Thymus (tissue), 11 donors: ENCODE measurements at regions not wholly inside any gene's neighbourhood (a gene's known extent, or its start where the extent isn't known, plus 50 kb on each side); places are given as distances from the start of the nearest gene placed in this dataset.

Experiments
- DNase-seq, 9 donors: peaks; one replicate each; pipeline ENCODE4 v3.0.0-alpha.2; 2013; ENCODE audit warnings: low spot score in 9 of 9, low read depth in 6 of 9, missing footprints in 1 of 9
- H3K27ac ChIP-seq, 2 donors: one replicate each; pipeline ENCODE4 v1.5.1; 2013; ENCODE audit warnings: control low read depth in 1 of 2, low read depth in 1 of 2, low read length in 1 of 2, mild to moderate bottlenecking in 1 of 2, moderate library complexity in 1 of 2
- H3K27me3 ChIP-seq, 2 donors: one replicate each; pipeline ENCODE4 v1.5.1; 2013; ENCODE audit warnings: low read length in 1 of 2; ENCODE audit not compliant: control insufficient read depth in 2 of 2, insufficient read depth in 1 of 2
- H3K36me3 ChIP-seq, 2 donors: one replicate each; pipeline ENCODE4 v1.5.1; 2013; ENCODE audit warnings: low read length in 1 of 2, mild to moderate bottlenecking in 1 of 2, moderate library complexity in 1 of 2; ENCODE audit not compliant: control insufficient read depth in 2 of 2, insufficient read depth in 2 of 2
- H3K4me1 ChIP-seq, 2 donors: one replicate each; pipeline ENCODE4 v1.5.1; 2013; ENCODE audit warnings: low read length in 2 of 2; ENCODE audit not compliant: control insufficient read depth in 2 of 2, insufficient read depth in 2 of 2
- H3K4me3 ChIP-seq, 2 donors: one replicate each; pipeline ENCODE4 v1.5.1; 2013; ENCODE audit warnings: low read length in 2 of 2, control low read depth in 1 of 2, mild to moderate bottlenecking in 1 of 2
- H3K9me3 ChIP-seq, 2 donors: one replicate each; pipeline ENCODE4 v1.5.1; 2013; ENCODE audit warnings: low read length in 1 of 2, mild to moderate bottlenecking in 1 of 2; ENCODE audit not compliant: control insufficient read depth in 2 of 2, insufficient read depth in 1 of 2
- WGBS: extraction: QIAGEN DNeasy Blood & Tissue Kit; methylation state at CpG from one replicate; pipeline ENCODE4 v1.1.7; 2013; 5-methylcytosine and 5-hydroxymethylcytosine counted together
- donor health status: healthy.

GRCh38 chr4:60800701-60801100, 399.4 kb upstream of the ADGRL3 start:
- Histone ChIP-seq H3K4me3 (no peak overlapping the region), H3K9me3 (no peaks in the 10 kb centered on the region), H3K27me3 (no peaks in the 10 kb centered on the region), H3K27ac (no peak overlapping the region), H3K36me3 (no peaks in the 10 kb centered on the region), H3K4me1 (no peaks in the 10 kb centered on the region)
- WGBS = 96% methylated on average over 2 of the region's 2 CpGs
- DNase-seq = no peak

- no peak overlapping the region for H3K4me3 ChIP-seq
- WGBS = 50% methylated on average over 6 of the region's 6 CpGs
- no peaks in the 10 kb centered on the region for H3K27me3 ChIP-seq
- H3K9me3 ChIP-seq = no peaks in the 10 kb centered on the region
- DNase-seq = peak in 2 of 9 donors; percentile 0 to 12
- no peak overlapping the region for H3K27ac ChIP-seq
- no peaks in the 10 kb centered on the region for H3K4me1 ChIP-seq
- no peaks in the 10 kb centered on the region for H3K36me3 ChIP-seq
Observed at GRCh38 chr4:60805500-60806313, 394.4 kb upstream of the ADGRL3 start.

GRCh38 chr4:60808726-60809485, 391.2 kb upstream of the ADGRL3 start:
- Histone ChIP-seq H3K4me3 (no peak overlapping the region), H3K9me3 (no peaks in the 10 kb centered on the region), H3K27me3 (no peaks in the 10 kb centered on the region), H3K36me3 (no peaks in the 10 kb centered on the region), H3K27ac (no peak overlapping the region), H3K4me1 (no peaks in the 10 kb centered on the region)
- DNase-seq = no peak
- 95% methylated on average over 1 of the region's 1 CpG for WGBS

GRCh38 chr4:60809486-60809800, 390.7 kb upstream of the ADGRL3 start:
- DNase-seq = no peak
- Histone ChIP-seq H3K4me3 (no peak overlapping the region), H3K4me1 (no peaks in the 10 kb centered on the region), H3K27me3 (no peaks in the 10 kb centered on the region), H3K36me3 (no peaks in the 10 kb centered on the region), H3K27ac (no peak overlapping the region), H3K9me3 (no peaks in the 10 kb centered on the region)
- WGBS = 94% methylated on average over 1 of the region's 1 CpG

GRCh38 chr4:60812811-60813210, 387.3 kb upstream of the ADGRL3 start:
- H3K27ac ChIP-seq = no peak overlapping the region
- H3K4me1 ChIP-seq = no peaks in the 10 kb centered on the region
- no peaks in the 10 kb centered on the region for H3K9me3 ChIP-seq
- H3K4me3 ChIP-seq = no peak overlapping the region
- H3K27me3 ChIP-seq = no peaks in the 10 kb centered on the region
- DNase-seq = no peak
- H3K36me3 ChIP-seq = no peaks in the 10 kb centered on the region
- WGBS = 8% methylated on average over 1 of the region's 1 CpG

GRCh38 chr4:60814549-60814948, 385.6 kb upstream of the ADGRL3 start:
- no peaks in the 10 kb centered on the region for H3K27me3 ChIP-seq
- no peaks in the 10 kb centered on the region for H3K36me3 ChIP-seq
- H3K9me3 ChIP-seq = no peaks in the 10 kb centered on the region
- H3K27ac ChIP-seq = no peak overlapping the region
- 93% methylated on average over 4 of the region's 4 CpGs for WGBS
- H3K4me3 ChIP-seq = no peak overlapping the region
- no peak for DNase-seq
- H3K4me1 ChIP-seq = no peaks in the 10 kb centered on the region

- H3K36me3 ChIP-seq = no peaks in the 10 kb centered on the region
- WGBS = 96% methylated on average over 1 of the region's 1 CpG
- DNase-seq = no peak
Observed at GRCh38 chr4:60817609-60818008, 382.5 kb upstream of the ADGRL3 start.

GRCh38 chr4:60822986-60823385, 377.1 kb upstream of the ADGRL3 start:
- 93% methylated on average over 2 of the region's 2 CpGs for WGBS
- Histone ChIP-seq H3K27me3 (no peaks in the 10 kb centered on the region), H3K4me1 (no peaks in the 10 kb centered on the region), H3K4me3 (no peak overlapping the region), H3K27ac (no peak overlapping the region), H3K36me3 (no peaks in the 10 kb centered on the region), H3K9me3 (peaks cover 0 to 9% of the 10 kb centered on the region in 2 donors)
- no peak for DNase-seq

More at GRCh38 chr4:60817609-60818008, 382.5 kb upstream of the ADGRL3 start:
- Histone ChIP-seq H3K27me3 (no peaks in the 10 kb centered on the region), H3K4me3 (no peak overlapping the region), H3K9me3 (peaks cover 0 to 9% of the 10 kb centered on the region in 2 donors), H3K4me1 (no peaks in the 10 kb centered on the region), H3K27ac (no peak overlapping the region)

GRCh38 chr4:60840020-60840419, 360.1 kb upstream of the ADGRL3 start:
- H3K9me3 ChIP-seq = no peaks in the 10 kb centered on the region
- no peaks in the 10 kb centered on the region for H3K36me3 ChIP-seq
- 89% methylated on average over 1 of the region's 1 CpG for WGBS
- H3K4me3 ChIP-seq = no peak overlapping the region
- H3K4me1 ChIP-seq = no peaks in the 10 kb centered on the region
- no peaks in the 10 kb centered on the region for H3K27me3 ChIP-seq
- H3K27ac ChIP-seq = no peak overlapping the region
- no peak for DNase-seq
